Osteoblast (primary cell): ENCODE measurements at regions not wholly inside any gene's neighbourhood (a gene's known extent, or its start where the extent isn't known, plus 50 kb on each side); places are given as distances from the start of the nearest gene placed in this dataset.

ENCODE experiments used
- DNase-seq: peaks from one replicate; pipeline ENCODE4 v3.0.0; 2011; ENCODE audit warnings: low spot score, mixed read lengths; ENCODE audit not compliant: insufficient read length; ENCODE audit errors: missing footprints
- H2AFZ ChIP-seq: 2 replicates; pipeline ENCODE4 v1.6.0; 2011; ENCODE audit warnings: mild to moderate bottlenecking, low read length
- H3K27ac ChIP-seq: 2 replicates; pipeline ENCODE4 v1.5.1; 2011; ENCODE audit warnings: mild to moderate bottlenecking, low read depth, low read length, moderate library complexity
- H3K27me3 ChIP-seq: 2 replicates; pipeline ENCODE4 v1.6.0; 2012; ENCODE audit warnings: mild to moderate bottlenecking, control low read depth, inconsistent platforms, low read length, moderate library complexity; ENCODE audit not compliant: insufficient read depth
- H3K36me3 ChIP-seq: 2 replicates; pipeline ENCODE4 v1.5.1; 2011; ENCODE audit warnings: mild to moderate bottlenecking, low read length, control low read depth, moderate library complexity; ENCODE audit not compliant: insufficient read depth
- H3K4me1 ChIP-seq: 2 replicates; pipeline ENCODE4 v1.5.1; 2011; ENCODE audit warnings: mild to moderate bottlenecking, low read length, control low read depth, moderate library complexity; ENCODE audit not compliant: insufficient read depth
- H3K4me2 ChIP-seq: 2 replicates; pipeline ENCODE4 v1.6.0; 2011; ENCODE audit warnings: mild to moderate bottlenecking, low read length; ENCODE audit not compliant: insufficient read depth
- H3K4me3 ChIP-seq: fragments of 200-600 bp; sonication (generic); 3 replicates; pipeline ENCODE4 v1.5.1; 2012; ENCODE audit warnings: mild to moderate bottlenecking, low read length, inconsistent platforms; ENCODE audit not compliant: insufficient read depth
- H3K79me2 ChIP-seq: 2 replicates; pipeline ENCODE4 v1.6.0; 2012; ENCODE audit warnings: mild to moderate bottlenecking, low read length, control low read depth, inconsistent platforms; ENCODE audit not compliant: insufficient read depth
- H3K9me3 ChIP-seq: 2 replicates; pipeline ENCODE4 v1.5.1; 2011; ENCODE audit warnings: low read depth, low read length, control low read depth
- H4K20me1 ChIP-seq: 2 replicates; pipeline ENCODE4 v1.6.0; 2012; ENCODE audit warnings: mild to moderate bottlenecking, low read length, control low read depth; ENCODE audit not compliant: insufficient read depth
- CTCF ChIP-seq: IDR thresholded peaks from 2 replicates; pipeline ENCODE4 v1.5.1; 2011; ENCODE audit warnings: mild to moderate bottlenecking, low read depth, low read length, moderate library complexity; ENCODE audit errors: extremely low read depth

DNA sequence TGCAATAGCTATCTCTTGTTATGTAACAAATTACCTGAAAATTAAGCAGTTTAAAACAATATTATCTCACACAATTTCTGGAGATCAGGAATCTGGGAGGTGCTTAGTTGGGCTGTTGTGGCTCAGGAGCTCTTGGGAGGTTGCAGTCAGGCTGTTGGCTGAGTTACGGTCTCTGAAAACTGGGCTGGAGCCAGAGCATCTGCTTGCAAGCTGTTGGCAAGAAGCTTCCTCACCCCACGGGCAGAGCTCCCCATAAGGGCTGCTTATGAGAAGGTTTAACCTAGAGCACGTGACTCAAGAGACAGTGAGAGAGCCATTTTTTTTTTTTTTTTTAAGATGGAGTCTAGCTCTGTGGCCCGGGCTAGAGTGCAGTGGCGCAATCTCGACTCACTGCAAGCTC is 346.8 kb downstream of the ATP23 start:
- Histone ChIP-seq H3K79me2 (no peaks in the 10 kb centered on the region), H2AFZ (no peak overlapping the region)
- TF ChIP-seq CTCF: no peak

GRCh38 chr12:58291106-58291505 is 349.7 kb downstream of the ATP23 start:
- Histone ChIP-seq H4K20me1 (no peaks in the 10 kb centered on the region), H3K4me2 (no peak overlapping the region), H3K27ac (no peak overlapping the region), H3K9me3 (no peaks in the 10 kb centered on the region), H3K4me3 (no peak overlapping the region), H3K27me3 (no peaks in the 10 kb centered on the region), H3K79me2 (no peaks in the 10 kb centered on the region), H3K36me3 (no peaks in the 10 kb centered on the region), H3K4me1 (no peaks in the 10 kb centered on the region), H2AFZ (peak overlapping the region; percentile 48)
- TF ChIP-seq CTCF: no peak
- no peak for DNase-seq

More for the DNA sequence above, 346.8 kb downstream of the ATP23 start:
- no peaks in the 10 kb centered on the region for H3K36me3 ChIP-seq
- H3K9me3 ChIP-seq: no peaks in the 10 kb centered on the region
- peaks cover 9% of the 10 kb centered on the region for H3K4me1 ChIP-seq
- no peak overlapping the region for H3K27ac ChIP-seq
- no peaks in the 10 kb centered on the region for H3K27me3 ChIP-seq
- H3K4me3 ChIP-seq: no peak overlapping the region
- DNase-seq: no peak
- no peak overlapping the region for H3K4me2 ChIP-seq
- no peaks in the 10 kb centered on the region for H4K20me1 ChIP-seq

- no peak for DNase-seq
- no peak overlapping the region for H3K4me3 ChIP-seq
- H3K4me1 ChIP-seq: no peaks in the 10 kb centered on the region
- no peaks in the 10 kb centered on the region for H4K20me1 ChIP-seq
- no peak overlapping the region for H3K4me2 ChIP-seq
- no peaks in the 10 kb centered on the region for H3K36me3 ChIP-seq
- H3K27ac ChIP-seq: no peak overlapping the region
- H3K27me3 ChIP-seq: no peaks in the 10 kb centered on the region
- H3K79me2 ChIP-seq: no peaks in the 10 kb centered on the region
- no peak for TF ChIP-seq CTCF
- H2AFZ ChIP-seq: no peak overlapping the region
- no peaks in the 10 kb centered on the region for H3K9me3 ChIP-seq
These were observed 352.1 kb downstream of the ATP23 start for GRCh38 chr12:58293308-58293982.

DNA sequence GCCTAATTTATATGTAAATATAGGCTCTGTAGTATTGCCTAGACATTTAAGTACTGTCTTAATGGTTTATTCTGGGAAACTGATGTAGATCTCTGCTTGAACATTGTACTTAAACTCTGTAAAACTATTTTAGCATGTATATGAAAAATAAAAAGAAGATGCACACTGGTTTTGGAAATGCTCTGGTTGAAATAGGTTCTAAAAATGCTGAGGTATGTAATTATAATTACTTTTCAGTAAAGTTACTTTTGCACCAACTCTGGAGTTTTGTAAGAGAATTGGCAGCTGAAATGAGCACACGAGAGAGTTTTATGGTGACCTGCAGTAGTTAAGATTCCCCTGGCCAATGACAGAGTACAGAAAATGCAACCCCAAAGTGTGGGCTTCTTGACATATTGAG is 353.9 kb downstream of the ATP23 start:
- TF ChIP-seq CTCF: no peak
- no peaks in the 10 kb centered on the region for H3K36me3 ChIP-seq

More for the DNA sequence above, 353.9 kb downstream of the ATP23 start:
- Histone ChIP-seq H3K79me2 (no peaks in the 10 kb centered on the region), H3K27ac (no peak overlapping the region), H3K27me3 (no peaks in the 10 kb centered on the region), H3K4me1 (no peaks in the 10 kb centered on the region), H4K20me1 (no peaks in the 10 kb centered on the region), H2AFZ (no peak overlapping the region), H3K9me3 (no peaks in the 10 kb centered on the region), H3K4me3 (no peak overlapping the region), H3K4me2 (no peak overlapping the region)
- no peak for DNase-seq
